PC-9 (cell line): ENCODE measurements at regions not wholly inside any gene's neighbourhood (a gene's known extent, or its start where the extent isn't known, plus 50 kb on each side); places are given as distances from the start of the nearest gene placed in this dataset.

ENCODE experiments used
- BruUV-seq: library from RNA; stranded (reverse); fragments of 400-500 nt; replicated peaks from 2 replicates; lab custom pipeline; 2021; lab: Mats Ljungman, UMichigan
- CTCF ChIA-PET: fragments of 300-600 bp; sonication (Branson Sonifier 250); formaldehyde crosslinking; loops from one replicate; lab custom pipeline; 2022; ENCODE audit warnings: antibody characterized with exemption; lab: Charles Lee
- POLR2A ChIA-PET: fragments of 300-600 bp; sonication (Branson Sonifier 250); formaldehyde crosslinking; loops from one replicate; lab custom pipeline; 2022; ENCODE audit warnings: antibody characterized with exemption; ENCODE audit not compliant: unreplicated experiment; lab: Charles Lee
- DNase-seq, 2 experiments: peaks; one replicate each; pipeline versions ENCODE4 v3.0.0 to v3.0.0-alpha.2; 2015 to 2022; ENCODE audit warnings: mixed read lengths in 1 of 2
- H2AFZ ChIP-seq: fragments of 200-600 bp; sonication (generic); 2 replicates; pipeline ENCODE4 v1.8.1; 2017; ENCODE audit warnings: antibody characterized with exemption
- H3F3A ChIP-seq: fragments of 200-600 bp; sonication (generic); 2 replicates; pipeline ENCODE4 v1.8.1; 2017; ENCODE audit warnings: antibody characterized with exemption, mild to moderate bottlenecking, low read depth; ENCODE audit not compliant: insufficient read depth
- H3K27ac ChIP-seq: fragments of 200-600 bp; sonication (generic); 2 replicates; pipeline ENCODE4 v1.6.1; 2016; ENCODE audit warnings: mixed run types
- H3K27me3 ChIP-seq: fragments of 200-600 bp; sonication (generic); 2 replicates; pipeline ENCODE4 v1.6.1; 2016; ENCODE audit warnings: low read depth, mixed run types; ENCODE audit not compliant: insufficient read depth
- H3K36me3 ChIP-seq: fragments of 200-600 bp; sonication (generic); 2 replicates; pipeline ENCODE4 v1.6.1; 2016; ENCODE audit warnings: low read depth, mixed run types
- H3K4me1 ChIP-seq: fragments of 200-600 bp; sonication (generic); replicated peaks from 2 replicates; pipeline ENCODE4 v1.6.1; 2016; ENCODE audit warnings: mixed run types; ENCODE audit not compliant: insufficient read depth
- H3K4me2 ChIP-seq: fragments of 200-600 bp; sonication (generic); 2 replicates; pipeline ENCODE4 v1.6.1; 2017; ENCODE audit warnings: mixed run types
- H3K4me3 ChIP-seq: fragments of 200-600 bp; sonication (generic); 2 replicates; pipeline ENCODE4 v1.6.1; 2016; ENCODE audit warnings: mixed run types
- H3K79me2 ChIP-seq: fragments of 200-600 bp; sonication (generic); 2 replicates; pipeline ENCODE4 v1.6.1; 2017; ENCODE audit warnings: low read depth, mixed run types
- H3K9me2 ChIP-seq: fragments of 200-600 bp; sonication (generic); 2 replicates; pipeline ENCODE4 v1.8.1; 2017; ENCODE audit warnings: mild to moderate bottlenecking; ENCODE audit not compliant: insufficient read depth
- H3K9me3 ChIP-seq: fragments of 200-600 bp; sonication (generic); 2 replicates; pipeline ENCODE4 v1.8.1; 2016; ENCODE audit warnings: low read depth; ENCODE audit not compliant: insufficient read depth
- H4K20me1 ChIP-seq: fragments of 200-600 bp; sonication (generic); 2 replicates; pipeline ENCODE4 v1.8.1; 2017; ENCODE audit not compliant: insufficient read depth
- CTCF ChIP-seq: fragments of 200-600 bp; sonication (generic); conservative IDR thresholded peaks from 2 replicates; pipeline ENCODE4 v1.6.1; 2017; ENCODE audit warnings: mixed run types, antibody characterized with exemption, mild to moderate bottlenecking, moderate library complexity
- EZH2 ChIP-seq: fragments of 200-600 bp; sonication (generic); IDR thresholded peaks from 2 replicates; pipeline ENCODE4 v1.8.0; 2017; ENCODE audit warnings: antibody characterized with exemption, low read depth
- intact Hi-C: fragments of 100-400 bp; cut with micrococcal nuclease; formaldehyde crosslinking; loops from one replicate; pipeline ENCODE4 v1.10.0; 2022; ENCODE audit not compliant: unreplicated experiment

GRCh38 chr5:97801461-97801860 lies 618.4 kb upstream of the RIOK2 start:
- intact Hi-C loops = no loop called here
- POLR2A ChIA-PET = no interaction called here

DNA sequence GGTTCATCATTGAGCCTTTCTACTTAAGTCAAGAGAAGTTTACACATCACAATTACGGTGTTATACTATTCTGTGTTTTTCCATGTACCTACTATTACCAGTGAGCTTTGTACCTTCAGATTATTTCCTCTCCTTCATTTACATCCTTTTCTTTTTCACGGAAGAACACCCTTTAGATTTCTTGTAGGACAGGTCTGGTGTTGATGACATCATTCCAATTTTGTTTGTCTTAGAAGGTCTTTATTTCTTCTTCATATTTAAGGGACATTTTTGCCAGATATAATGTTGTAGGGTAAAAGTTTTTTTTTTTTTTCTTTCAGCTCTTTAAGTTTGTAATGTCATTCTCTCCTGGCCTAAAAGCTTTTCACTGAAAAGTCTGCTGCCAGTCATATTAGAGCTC lies 637.1 kb upstream of the RIOK2 start:
- ChIA-PET CTCF (no interaction called here), POLR2A (no interaction called here)
- H3K4me1 ChIP-seq = no peaks in the 10 kb centered on the region
- no peaks in the 10 kb centered on the region for H3K27me3 ChIP-seq
- intact Hi-C loops = no loop called here
- no peak for DNase-seq
- H3K9me2 ChIP-seq = no peaks in the 10 kb centered on the region
- H4K20me1 ChIP-seq = no peaks in the 10 kb centered on the region
- H3K4me2 ChIP-seq = no peak overlapping the region
- no peaks in the 10 kb centered on the region for H3K9me3 ChIP-seq
- TF ChIP-seq EZH2 = no peak
- no peak for TF ChIP-seq CTCF
- no peaks in the 10 kb centered on the region for H3K36me3 ChIP-seq
- no peaks in the 10 kb centered on the region for H3F3A ChIP-seq
- H2AFZ ChIP-seq = no peak overlapping the region
- BruUV-seq = no TSS peak
- H3K27ac ChIP-seq = no peak overlapping the region
- H3K79me2 ChIP-seq = no peaks in the 10 kb centered on the region
- H3K4me3 ChIP-seq = no peak overlapping the region

More at GRCh38 chr5:97801461-97801860, 618.4 kb upstream of the RIOK2 start:
- no peak for TF ChIP-seq EZH2
- no peak for TF ChIP-seq CTCF
- Histone ChIP-seq H3K4me1 (no peaks in the 10 kb centered on the region), H3K79me2 (no peaks in the 10 kb centered on the region), H3K4me2 (no peak overlapping the region), H3K27me3 (no peaks in the 10 kb centered on the region), H3K9me3 (no peaks in the 10 kb centered on the region), H3K4me3 (no peak overlapping the region), H2AFZ (no peak overlapping the region), H3F3A (no peaks in the 10 kb centered on the region), H3K36me3 (no peaks in the 10 kb centered on the region), H3K9me2 (no peaks in the 10 kb centered on the region), H3K27ac (no peak overlapping the region), H4K20me1 (no peaks in the 10 kb centered on the region)
- CTCF ChIA-PET = no interaction called here
- no peak for DNase-seq
- BruUV-seq = no TSS peak

DNA sequence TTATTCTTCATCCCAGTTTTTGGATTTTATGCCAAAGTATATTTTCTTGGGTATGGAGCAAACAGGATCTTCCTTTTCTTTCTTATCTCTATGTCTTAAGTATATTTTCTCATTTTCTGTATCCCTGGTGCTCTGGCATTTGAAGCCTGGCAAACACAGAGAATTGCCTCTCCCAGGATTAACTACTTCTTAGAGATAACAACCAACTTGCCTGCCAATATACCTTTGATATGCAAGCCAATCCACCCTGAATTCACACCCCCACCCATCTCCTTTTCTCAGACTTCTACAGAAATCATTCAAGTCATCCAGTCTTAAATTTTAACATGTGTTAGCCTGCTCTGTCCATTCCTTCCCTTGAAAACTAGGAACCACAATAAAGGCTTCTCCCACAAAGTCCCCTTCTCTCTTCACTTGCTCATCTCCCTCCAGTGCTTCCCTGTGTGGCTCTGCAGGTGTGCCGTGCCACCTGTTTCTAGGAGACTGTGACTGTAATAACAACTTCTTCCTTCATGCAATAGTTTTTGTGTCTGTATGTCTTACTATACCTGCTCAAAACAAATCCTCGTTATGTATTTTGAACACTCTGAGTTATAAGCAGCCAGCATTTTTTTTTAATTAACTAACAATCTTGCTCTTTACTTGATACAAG lies 649.7 kb upstream of the RIOK2 start:
- no peaks in the 10 kb centered on the region for H3F3A ChIP-seq
- H3K4me3 ChIP-seq = no peak overlapping the region
- no peak overlapping the region for H3K27ac ChIP-seq
- peaks cover 3% of the 10 kb centered on the region; the same call in 1 of the 2 replicates for H3K27me3 ChIP-seq
- ChIA-PET POLR2A (no interaction called here), CTCF (no interaction called here)
- intact Hi-C loops = loop anchor here (10.0 kb wide), 1 partner anchor 942 kb away; the partner anchor contains the start of gene RGMB
- TF ChIP-seq EZH2 (no peak), CTCF (no peak)
- no peak for DNase-seq
- H2AFZ ChIP-seq = no peak overlapping the region
- H3K79me2 ChIP-seq = no peaks in the 10 kb centered on the region
- H3K36me3 ChIP-seq = no peaks in the 10 kb centered on the region
- BruUV-seq = no TSS peak
- H3K4me1 ChIP-seq = peaks cover under 1% of the 10 kb centered on the region; the same call in 1 of the 2 replicates
- H3K9me3 ChIP-seq = no peaks in the 10 kb centered on the region
- no peak overlapping the region for H3K4me2 ChIP-seq
- no peaks in the 10 kb centered on the region; the same call in 1 of the 2 replicates for H3K9me2 ChIP-seq
- H4K20me1 ChIP-seq = no peaks in the 10 kb centered on the region
